ENCODE measurements at regions not wholly inside any gene's neighbourhood (a gene's known extent, or its start where the extent isn't known, plus 50 kb on each side); places are given as distances from the start of the nearest gene placed in this dataset.
A peak's percentile ranks its signal among the peaks of the same experiment; 100 is the strongest.

- TF ChIP-seq LCORL (IDR thresholded peaks at IDR 0.05) (no peak), LCORL (CRISPR knock-in tag; IDR thresholded peaks at IDR 0.05) (0 out of 2 replicates have a peak, but pooled peaks have one; percentile 28), KLF12 (CRISPR knock-in tag; IDR thresholded peaks at IDR 0.05; ENCODE audit: borderline replicate concordance) (no peak), ZBTB33 (CRISPR knock-in tag; IDR thresholded peaks at IDR 0.05) (no peak), ZNF781 (CRISPR knock-in tag; IDR thresholded peaks at IDR 0.05; ENCODE audit: borderline replicate concordance, not compliant biosample characterization) (no peak), GLI4 (CRISPR knock-in tag; IDR thresholded peaks at IDR 0.05; ENCODE audit: borderline replicate concordance) (no peak), ZSCAN21 (CRISPR knock-in tag; IDR thresholded peaks at IDR 0.05; ENCODE audit: borderline replicate concordance) (0 out of 2 replicates have a peak, but pooled peaks have one; percentile 27), NAIF1 (CRISPR knock-in tag; IDR thresholded peaks at IDR 0.05; ENCODE audit: borderline replicate concordance) (no peak), ZNF629 (CRISPR knock-in tag; conservative IDR thresholded peaks at IDR 0.05) (peak; percentile 77), ZNF562 (CRISPR knock-in tag; IDR thresholded peaks at IDR 0.05; ENCODE audit: borderline replicate concordance) (no peak), SRY (CRISPR knock-in tag; IDR thresholded peaks at IDR 0.05) (no peak), DMTF1 (CRISPR knock-in tag; IDR thresholded peaks at IDR 0.05) (no peak), ZNF616 (CRISPR knock-in tag; IDR thresholded peaks at IDR 0.05; ENCODE audit: low read depth) (no peak), ZEB1 (IDR thresholded peaks at IDR 0.05; ENCODE audit: insufficient replicate concordance, low read depth) (no peak), ZNF546 (CRISPR knock-in tag; conservative IDR thresholded peaks at IDR 0.05) (no peak), TFE3 (CRISPR knock-in tag; IDR thresholded peaks at IDR 0.05) (0 out of 2 replicates have a peak, but pooled peaks have one; percentile 18), ZNF556 (CRISPR knock-in tag; IDR thresholded peaks at IDR 0.05; ENCODE audit: borderline replicate concordance) (no peak), ETS1 (CRISPR knock-in tag; IDR thresholded peaks at IDR 0.05) (no peak), ZNF207 (IDR thresholded peaks at IDR 0.05; ENCODE audit: borderline replicate concordance) (no peak), ZFP90 (CRISPR knock-in tag; IDR thresholded peaks at IDR 0.05; ENCODE audit: borderline replicate concordance) (no peak)
Measured at GRCh38 chr13:99909097-99909835, 62.3 kb downstream of the ZIC5 start (continued).
